ENCODE measurements at regions not wholly inside any gene's neighbourhood (a gene's known extent, or its start where the extent isn't known, plus 50 kb on each side); places are given as distances from the start of the nearest gene placed in this dataset.

DNA sequence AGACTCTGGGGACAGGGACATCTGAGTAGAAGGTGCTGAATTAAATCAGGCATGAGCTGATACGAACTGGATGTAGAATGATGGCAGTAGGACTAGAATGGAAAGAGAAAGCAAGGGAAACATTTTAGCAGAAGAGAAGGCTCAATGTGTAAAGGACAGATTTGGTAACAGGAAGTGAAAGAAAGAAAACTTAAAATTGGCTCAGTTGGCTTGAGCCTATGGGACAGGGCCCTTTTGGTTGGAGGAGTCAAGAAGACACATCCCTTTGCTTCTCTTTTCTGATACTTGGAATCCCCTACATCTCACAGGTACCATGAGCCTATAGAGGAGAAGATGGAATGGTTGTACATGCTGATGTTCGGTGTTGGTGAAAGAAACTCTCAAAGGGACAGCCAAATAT lies 300.6 kb upstream of the PLXNA2 start:
- no peak overlapping the region for H3K4me3 Mint-ChIP-seq (ENCODE audit: unreplicated experiment)
- DNase-seq (ENCODE audit: low spot score) = no peak
- TF ChIP-seq, protein P1, sequence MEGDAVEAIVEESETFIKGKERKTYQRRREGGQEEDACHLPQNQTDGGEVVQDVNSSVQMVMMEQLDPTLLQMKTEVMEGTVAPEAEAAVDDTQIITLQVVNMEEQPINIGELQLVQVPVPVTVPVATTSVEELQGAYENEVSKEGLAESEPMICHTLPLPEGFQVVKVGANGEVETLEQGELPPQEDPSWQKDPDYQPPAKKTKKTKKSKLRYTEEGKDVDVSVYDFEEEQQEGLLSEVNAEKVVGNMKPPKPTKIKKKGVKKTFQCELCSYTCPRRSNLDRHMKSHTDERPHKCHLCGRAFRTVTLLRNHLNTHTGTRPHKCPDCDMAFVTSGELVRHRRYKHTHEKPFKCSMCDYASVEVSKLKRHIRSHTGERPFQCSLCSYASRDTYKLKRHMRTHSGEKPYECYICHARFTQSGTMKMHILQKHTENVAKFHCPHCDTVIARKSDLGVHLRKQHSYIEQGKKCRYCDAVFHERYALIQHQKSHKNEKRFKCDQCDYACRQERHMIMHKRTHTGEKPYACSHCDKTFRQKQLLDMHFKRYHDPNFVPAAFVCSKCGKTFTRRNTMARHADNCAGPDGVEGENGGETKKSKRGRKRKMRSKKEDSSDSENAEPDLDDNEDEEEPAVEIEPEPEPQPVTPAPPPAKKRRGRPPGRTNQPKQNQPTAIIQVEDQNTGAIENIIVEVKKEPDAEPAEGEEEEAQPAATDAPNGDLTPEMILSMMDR (IDR thresholded peaks at IDR 0.05) = no peak
- peaks cover 11% of the 10 kb centered on the region for H3K27me3 Mint-ChIP-seq (ENCODE audit: low read depth)
- H3K4me1 Mint-ChIP-seq (ENCODE audit: low read depth) = no peaks in the 10 kb centered on the region
- no peaks in the 10 kb centered on the region for H3K9me3 Mint-ChIP-seq (ENCODE audit: low read depth)
- no peaks in the 10 kb centered on the region for H3K36me3 Mint-ChIP-seq (ENCODE audit: low read depth)
- no peak overlapping the region for H3K27ac Mint-ChIP-seq (ENCODE audit: unreplicated experiment)

DNA sequence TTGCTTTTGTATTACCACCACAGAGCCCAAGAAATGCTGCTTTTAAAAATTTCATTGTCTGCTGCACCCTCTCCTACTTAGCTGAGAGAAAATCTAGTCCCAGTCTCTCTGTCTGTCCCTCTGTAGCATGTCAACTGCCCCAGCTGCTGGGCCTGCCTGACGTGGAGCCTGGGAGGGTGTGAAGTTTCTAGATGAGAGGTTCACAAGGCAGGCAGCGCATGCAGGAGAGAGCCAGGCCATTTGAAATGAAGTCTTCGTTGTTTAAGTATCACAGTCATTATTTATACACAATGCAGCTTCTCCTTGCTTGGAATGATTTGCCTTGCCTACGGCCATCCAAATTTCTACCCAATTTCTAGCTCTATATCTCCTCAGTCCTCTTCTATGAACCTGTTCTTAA lies 306.8 kb upstream of the PLXNA2 start:
- Mint-ChIP-seq H3K27me3 (ENCODE audit: low read depth) (peaks cover 23% of the 10 kb centered on the region), H3K27ac (ENCODE audit: unreplicated experiment) (no peak overlapping the region), H3K4me1 (ENCODE audit: low read depth) (no peaks in the 10 kb centered on the region), H3K4me3 (ENCODE audit: unreplicated experiment) (no peak overlapping the region), H3K36me3 (ENCODE audit: low read depth) (no peaks in the 10 kb centered on the region), H3K9me3 (ENCODE audit: low read depth) (no peaks in the 10 kb centered on the region)
- no peak for DNase-seq (ENCODE audit: low spot score)
- TF ChIP-seq, protein P1 (IDR thresholded peaks at IDR 0.05) = no peak

DNA sequence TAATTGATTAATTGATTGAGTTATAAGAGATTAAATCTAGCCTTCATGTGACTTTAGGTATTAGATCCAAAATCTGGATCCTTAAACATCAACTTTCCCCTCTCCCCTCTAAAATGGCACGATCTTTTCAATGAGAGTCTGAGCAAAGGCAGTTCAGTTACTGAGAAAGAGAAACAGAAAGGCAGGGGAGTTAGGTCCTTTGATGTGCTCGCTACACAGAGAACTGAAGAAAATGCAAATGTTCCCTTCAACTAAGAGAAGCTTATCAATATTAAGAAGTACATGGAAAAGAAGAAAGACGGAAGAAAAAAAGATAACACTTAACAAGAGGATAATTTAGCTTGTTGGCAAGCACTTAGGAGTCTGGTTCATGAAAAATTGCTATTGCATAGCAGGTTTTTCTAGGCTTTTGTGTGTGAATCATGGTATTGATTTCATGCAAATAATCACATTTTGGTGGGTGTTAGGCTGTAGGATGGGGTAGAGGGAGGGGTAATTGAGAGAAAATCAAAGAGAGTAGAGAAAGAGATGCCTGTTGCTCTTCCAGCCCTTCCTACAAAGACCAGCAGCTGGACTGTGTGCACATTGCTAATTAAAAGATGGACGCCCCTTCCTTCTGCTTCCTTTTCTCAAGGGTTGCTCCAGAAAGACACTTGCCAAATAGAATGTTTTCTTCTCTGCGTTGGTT lies 307.6 kb upstream of the PLXNA2 start:
- no peak overlapping the region for H3K4me3 Mint-ChIP-seq (ENCODE audit: unreplicated experiment)
- no peak overlapping the region for H3K27ac Mint-ChIP-seq (ENCODE audit: unreplicated experiment)
- peaks cover 21% of the 10 kb centered on the region for H3K27me3 Mint-ChIP-seq (ENCODE audit: low read depth)
- no peaks in the 10 kb centered on the region for H3K9me3 Mint-ChIP-seq (ENCODE audit: low read depth)
- TF ChIP-seq, protein P1 (IDR thresholded peaks at IDR 0.05) = no peak
- no peaks in the 10 kb centered on the region for H3K4me1 Mint-ChIP-seq (ENCODE audit: low read depth)
- DNase-seq (ENCODE audit: low spot score) = no peak
- no peaks in the 10 kb centered on the region for H3K36me3 Mint-ChIP-seq (ENCODE audit: low read depth)

DNA sequence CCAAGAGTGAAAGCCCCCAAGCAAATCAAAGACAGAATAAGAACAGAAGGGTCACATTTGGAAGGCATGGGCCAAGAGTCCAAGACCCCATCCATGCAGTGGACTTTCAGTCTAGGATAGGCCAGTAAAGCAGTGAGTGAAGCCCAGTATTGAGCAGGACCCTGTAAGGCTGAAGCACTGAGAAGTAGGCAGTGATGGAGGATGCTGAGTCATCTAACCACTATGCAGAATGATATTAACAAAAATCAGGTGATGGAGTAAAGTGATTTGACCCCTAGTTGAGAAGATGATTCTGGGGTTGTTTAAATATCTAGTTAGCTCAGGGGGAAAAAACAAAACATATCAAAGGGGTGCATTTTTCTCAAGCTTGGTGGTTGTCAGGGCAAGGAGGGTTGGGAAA lies 308.7 kb upstream of the PLXNA2 start:
- TF ChIP-seq, protein P1 (IDR thresholded peaks at IDR 0.05) = no peak
- H3K9me3 Mint-ChIP-seq (ENCODE audit: low read depth) = no peaks in the 10 kb centered on the region
- no peak overlapping the region for H3K27ac Mint-ChIP-seq (ENCODE audit: unreplicated experiment)
- no peaks in the 10 kb centered on the region for H3K36me3 Mint-ChIP-seq (ENCODE audit: low read depth)
- H3K27me3 Mint-ChIP-seq (ENCODE audit: low read depth) = peaks cover 16% of the 10 kb centered on the region
- no peaks in the 10 kb centered on the region for H3K4me1 Mint-ChIP-seq (ENCODE audit: low read depth)
- no peak for DNase-seq (ENCODE audit: low spot score)
- no peak overlapping the region for H3K4me3 Mint-ChIP-seq (ENCODE audit: unreplicated experiment)

DNA sequence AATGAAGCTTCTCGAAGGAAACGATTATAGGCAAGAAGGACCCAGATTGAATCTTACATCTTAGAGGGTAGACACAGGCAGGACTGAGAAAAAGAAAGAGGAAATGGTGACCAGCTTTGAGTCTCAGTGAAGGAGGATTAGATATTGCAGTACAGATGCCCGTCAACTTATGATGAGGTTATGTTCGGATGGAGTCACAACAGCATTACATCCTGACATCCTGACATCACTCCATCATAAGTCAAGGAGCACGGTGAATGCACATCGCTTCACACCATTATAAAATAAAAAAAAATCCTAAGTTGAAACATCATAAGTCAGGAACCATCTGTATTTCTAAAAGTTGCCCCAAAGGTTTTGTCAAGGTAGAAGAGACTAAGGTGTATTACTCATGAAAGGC lies 312.3 kb upstream of the PLXNA2 start:
- Mint-ChIP-seq H3K4me1 (ENCODE audit: low read depth) (no peaks in the 10 kb centered on the region), H3K27me3 (ENCODE audit: low read depth) (peaks cover 23% of the 10 kb centered on the region), H3K36me3 (ENCODE audit: low read depth) (no peaks in the 10 kb centered on the region), H3K9me3 (ENCODE audit: low read depth) (no peaks in the 10 kb centered on the region), H3K27ac (ENCODE audit: unreplicated experiment) (no peak overlapping the region), H3K4me3 (ENCODE audit: unreplicated experiment) (no peak overlapping the region)
- no peak for DNase-seq (ENCODE audit: low spot score)
- TF ChIP-seq, protein P1 (IDR thresholded peaks at IDR 0.05) = no peak
